Stimulated activated effector memory CD8-positive, alpha-beta T cell treated with anti-CD3 and anti-CD28 coated beads, Interleukin-12 subunit alpha, Interleukin-12 subunit beta, amount 100 ng/mL, for 72 hours (primary cell): ENCODE measurements at regions not wholly inside any gene's neighbourhood (a gene's known extent, or its start where the extent isn't known, plus 50 kb on each side); places are given as distances from the start of the nearest gene placed in this dataset.

Experiments
- ATAC-seq: fragments of 150-1000 bp; cut with Tn5 transposase; 2 replicates; pipeline ENCODE4 v1.10.0; 2021
- DNase-seq, 2 donors: peaks; one replicate each; pipeline ENCODE4 v3.0.0; 2021 to 2022; ENCODE audit warnings: low spot score in 2 of 2
- H3K27ac Mint-ChIP-seq: one replicate; pipeline ENCODE4 v1.8.0; 2022; ENCODE audit warnings: mild to moderate bottlenecking, mixed read lengths
- H3K36me3 Mint-ChIP-seq: one replicate; pipeline ENCODE4 v1.8.0; 2022; ENCODE audit warnings: mild to moderate bottlenecking, mixed read lengths
- H3K4me1 Mint-ChIP-seq: one replicate; pipeline ENCODE4 v1.8.0; 2022; ENCODE audit warnings: mixed read lengths
- H3K4me3 Mint-ChIP-seq: one replicate; pipeline ENCODE4 v1.8.0; 2022; ENCODE audit warnings: mild to moderate bottlenecking, mixed read lengths
- H3K9me3 Mint-ChIP-seq: one replicate; pipeline ENCODE4 v1.8.0; 2022; ENCODE audit warnings: mixed read lengths

DNA sequence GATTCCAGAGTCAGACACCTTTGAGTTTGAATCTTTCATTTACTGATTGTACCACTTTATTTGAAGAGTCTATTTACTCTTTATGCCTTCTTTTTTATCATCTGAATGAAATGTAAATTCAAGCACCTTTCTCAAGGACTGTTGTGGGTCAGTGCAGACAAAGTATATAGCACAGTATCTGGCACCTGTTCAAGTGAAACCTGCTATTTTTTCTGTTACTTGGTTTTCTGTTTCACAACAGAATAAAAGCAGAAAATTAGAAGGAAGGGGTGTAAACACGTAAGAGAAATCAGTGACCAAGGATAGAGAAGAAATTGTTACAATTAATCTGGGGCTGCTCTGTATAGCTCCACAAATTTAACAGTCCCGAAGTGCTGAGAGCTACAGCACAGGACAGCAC is 357.4 kb downstream of the RSL24D1 start:
- H3K36me3 Mint-ChIP-seq = no peaks in the 10 kb centered on the region
- no peaks in the 10 kb centered on the region for H3K4me1 Mint-ChIP-seq
- DNase-seq = no peak
- no peak overlapping the region for H3K4me3 Mint-ChIP-seq
- H3K9me3 Mint-ChIP-seq = peaks cover 4% of the 10 kb centered on the region
- H3K27ac Mint-ChIP-seq = no peak overlapping the region
- no peak for ATAC-seq

- Mint-ChIP-seq H3K4me1 (no peaks in the 10 kb centered on the region), H3K36me3 (no peaks in the 10 kb centered on the region)
Observed at GRCh38 chr15:54836052-54836795, 360.5 kb downstream of the RSL24D1 start.

GRCh38 chr15:54829821-54830220 is 366.9 kb downstream of the RSL24D1 start:
- no peaks in the 10 kb centered on the region for H3K36me3 Mint-ChIP-seq

More at GRCh38 chr15:54836052-54836795, 360.5 kb downstream of the RSL24D1 start:
- DNase-seq = no peak
- no peak overlapping the region for H3K27ac Mint-ChIP-seq
- peaks cover 4% of the 10 kb centered on the region for H3K9me3 Mint-ChIP-seq
- peak; percentile 40 for ATAC-seq
- no peak overlapping the region for H3K4me3 Mint-ChIP-seq

DNA sequence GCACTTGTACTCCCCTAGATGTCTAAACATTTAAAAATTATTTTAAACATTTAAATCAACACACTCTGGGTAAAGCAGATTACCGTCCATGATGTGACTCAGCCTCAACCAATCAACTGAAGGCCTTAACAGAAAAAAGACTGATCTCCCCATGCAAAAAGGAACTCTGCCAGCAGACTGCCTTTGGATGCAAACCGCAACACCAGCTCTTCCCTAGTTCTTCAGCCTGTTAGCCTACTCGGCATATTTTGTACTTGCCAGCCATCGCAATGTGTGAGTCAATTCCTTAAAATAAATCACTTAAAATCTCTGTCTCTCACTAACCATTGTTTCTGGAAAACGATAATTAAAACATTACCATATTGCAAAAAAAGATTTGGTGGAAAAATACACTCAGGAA is 375.9 kb downstream of the RSL24D1 start:
- H3K4me1 Mint-ChIP-seq = no peaks in the 10 kb centered on the region

More at GRCh38 chr15:54829821-54830220, 366.9 kb downstream of the RSL24D1 start:
- Mint-ChIP-seq H3K4me3 (no peak overlapping the region), H3K4me1 (no peaks in the 10 kb centered on the region), H3K27ac (no peak overlapping the region), H3K9me3 (no peaks in the 10 kb centered on the region)
- ATAC-seq = no peak
- DNase-seq = no peak

GRCh38 chr15:54820098-54820497 is 376.6 kb downstream of the RSL24D1 start:
- DNase-seq = no peak
- no peak overlapping the region for H3K4me3 Mint-ChIP-seq
- H3K27ac Mint-ChIP-seq = no peak overlapping the region
- H3K9me3 Mint-ChIP-seq = peaks cover 11% of the 10 kb centered on the region
- H3K4me1 Mint-ChIP-seq = no peaks in the 10 kb centered on the region
- ATAC-seq = no peak
- no peaks in the 10 kb centered on the region for H3K36me3 Mint-ChIP-seq

More for the DNA sequence above, 375.9 kb downstream of the RSL24D1 start:
- H3K4me3 Mint-ChIP-seq = no peak overlapping the region
- ATAC-seq = no peak
- DNase-seq = no peak
- no peaks in the 10 kb centered on the region for H3K36me3 Mint-ChIP-seq
- no peak overlapping the region for H3K27ac Mint-ChIP-seq
- H3K9me3 Mint-ChIP-seq = peaks cover 8% of the 10 kb centered on the region

DNA sequence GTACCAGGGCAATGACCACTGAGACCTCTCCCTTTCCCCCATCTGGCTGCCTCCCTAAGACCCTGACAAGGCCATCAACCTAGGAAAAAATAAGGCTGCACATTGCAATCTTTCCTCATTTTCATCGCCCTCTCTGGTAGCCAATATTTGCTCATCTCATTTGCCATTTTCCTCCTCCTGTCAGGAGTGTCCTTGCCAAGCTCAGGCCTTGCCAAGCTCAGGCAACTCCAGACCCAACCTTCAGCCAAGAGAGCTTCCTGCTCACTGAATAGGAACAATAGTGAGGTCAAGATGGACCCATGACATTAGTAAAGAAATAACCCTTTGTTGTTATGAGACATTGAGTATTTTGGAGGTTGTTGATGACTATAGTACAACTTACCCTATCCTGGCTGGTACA is 380.3 kb downstream of the RSL24D1 start:
- H3K9me3 Mint-ChIP-seq = peaks cover 16% of the 10 kb centered on the region
- H3K4me1 Mint-ChIP-seq = no peaks in the 10 kb centered on the region

GRCh38 chr15:54815556-54815955 is 381.2 kb downstream of the RSL24D1 start:
- Mint-ChIP-seq H3K36me3 (no peaks in the 10 kb centered on the region), H3K4me1 (no peaks in the 10 kb centered on the region), H3K4me3 (no peak overlapping the region), H3K27ac (no peak overlapping the region), H3K9me3 (peaks cover 16% of the 10 kb centered on the region)
- no peak for DNase-seq
- ATAC-seq = no peak

More for the DNA sequence above, 380.3 kb downstream of the RSL24D1 start:
- DNase-seq = no peak
- Mint-ChIP-seq H3K4me3 (no peak overlapping the region), H3K27ac (no peak overlapping the region), H3K36me3 (no peaks in the 10 kb centered on the region)
- no peak for ATAC-seq

- Mint-ChIP-seq H3K4me1 (no peaks in the 10 kb centered on the region), H3K9me3 (peaks cover 13% of the 10 kb centered on the region), H3K27ac (no peak overlapping the region), H3K4me3 (no peak overlapping the region), H3K36me3 (no peaks in the 10 kb centered on the region)
- ATAC-seq = no peak
- DNase-seq = no peak
Observed at GRCh38 chr15:54812383-54812782, 384.4 kb downstream of the RSL24D1 start.

DNA sequence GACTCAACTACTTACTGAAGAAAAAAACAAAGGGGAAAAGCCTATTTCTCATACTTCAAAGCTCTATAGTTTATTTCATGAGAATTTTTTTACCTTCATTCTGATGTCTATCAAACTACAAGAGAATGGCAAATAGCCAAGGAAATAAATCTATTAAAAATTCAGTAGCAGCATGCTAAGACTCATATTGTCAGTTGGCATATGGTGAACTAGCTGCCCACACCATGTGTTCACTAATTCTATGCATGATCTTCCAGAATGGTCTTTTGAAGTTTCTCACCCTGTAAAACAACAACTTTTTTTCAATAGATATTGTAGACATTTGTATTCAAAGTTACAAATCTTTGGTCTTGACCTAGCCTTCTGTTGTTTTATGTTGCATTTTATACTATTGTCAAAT is 386.2 kb downstream of the RSL24D1 start:
- no peak overlapping the region for H3K27ac Mint-ChIP-seq
- no peak for ATAC-seq
- peaks cover 10% of the 10 kb centered on the region for H3K9me3 Mint-ChIP-seq
- no peaks in the 10 kb centered on the region for H3K36me3 Mint-ChIP-seq
- no peak overlapping the region for H3K4me3 Mint-ChIP-seq
- DNase-seq = no peak
- no peaks in the 10 kb centered on the region for H3K4me1 Mint-ChIP-seq

DNA sequence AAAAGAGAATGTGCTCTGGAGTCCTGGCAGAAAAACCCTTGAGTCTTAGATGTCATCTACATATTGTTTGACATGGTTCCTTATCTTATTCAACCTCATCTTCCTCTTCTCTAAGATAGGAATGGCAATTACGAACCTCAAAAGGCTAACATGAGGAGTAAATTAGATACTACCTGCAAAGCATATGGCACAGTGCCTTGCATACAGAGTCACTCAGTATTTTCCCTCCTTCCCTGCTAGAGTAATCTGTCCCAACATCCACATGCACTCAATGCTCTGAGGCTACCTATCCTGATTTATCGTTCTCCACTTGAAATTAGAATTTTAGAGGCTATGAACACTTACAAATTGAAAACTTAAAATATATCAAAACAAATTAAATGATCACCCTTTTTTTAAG is 386.7 kb downstream of the RSL24D1 start:
- H3K27ac Mint-ChIP-seq = no peak overlapping the region
- H3K4me1 Mint-ChIP-seq = no peaks in the 10 kb centered on the region
- H3K4me3 Mint-ChIP-seq = no peak overlapping the region
- H3K36me3 Mint-ChIP-seq = no peaks in the 10 kb centered on the region
- DNase-seq (no peak), ATAC-seq (no peak)
- H3K9me3 Mint-ChIP-seq = peaks cover 10% of the 10 kb centered on the region

GRCh38 chr15:54808321-54808720 is 388.4 kb downstream of the RSL24D1 start:
- H3K4me3 Mint-ChIP-seq = no peak overlapping the region
- H3K4me1 Mint-ChIP-seq = no peaks in the 10 kb centered on the region
- no peaks in the 10 kb centered on the region for H3K36me3 Mint-ChIP-seq
- peaks cover 4% of the 10 kb centered on the region for H3K9me3 Mint-ChIP-seq
- ATAC-seq = no peak
- DNase-seq = no peak
- no peak overlapping the region for H3K27ac Mint-ChIP-seq

DNA sequence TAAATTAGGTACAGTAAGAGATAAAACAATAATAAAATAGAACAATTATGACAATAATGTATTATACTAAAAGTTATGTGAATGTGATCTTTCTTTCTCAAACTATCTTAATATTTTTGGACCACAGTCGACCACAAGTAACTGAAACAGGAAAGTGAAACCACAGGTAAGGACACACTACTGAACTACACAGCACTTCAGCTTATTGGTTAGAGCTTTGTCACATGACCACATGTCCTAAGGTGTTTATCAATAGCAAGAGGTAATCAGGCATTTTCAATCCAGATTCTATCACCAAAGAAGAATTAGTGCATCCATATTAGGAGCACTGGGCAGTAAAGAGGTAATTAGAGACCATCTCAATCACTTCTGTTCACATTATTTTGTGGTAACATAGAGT is 392.8 kb downstream of the RSL24D1 start:
- ATAC-seq (no peak), DNase-seq (no peak)
- Mint-ChIP-seq H3K4me3 (no peak overlapping the region), H3K9me3 (no peaks in the 10 kb centered on the region), H3K36me3 (no peaks in the 10 kb centered on the region), H3K4me1 (no peaks in the 10 kb centered on the region), H3K27ac (no peak overlapping the region)

GRCh38 chr15:54803134-54803808 is 393.5 kb downstream of the RSL24D1 start:
- peak; percentile 66 for ATAC-seq
- H3K9me3 Mint-ChIP-seq = no peaks in the 10 kb centered on the region
- no peaks in the 10 kb centered on the region for H3K36me3 Mint-ChIP-seq
- no peak overlapping the region for H3K4me3 Mint-ChIP-seq
- DNase-seq = no peak
- H3K4me1 Mint-ChIP-seq = no peaks in the 10 kb centered on the region
- H3K27ac Mint-ChIP-seq = no peak overlapping the region

DNA sequence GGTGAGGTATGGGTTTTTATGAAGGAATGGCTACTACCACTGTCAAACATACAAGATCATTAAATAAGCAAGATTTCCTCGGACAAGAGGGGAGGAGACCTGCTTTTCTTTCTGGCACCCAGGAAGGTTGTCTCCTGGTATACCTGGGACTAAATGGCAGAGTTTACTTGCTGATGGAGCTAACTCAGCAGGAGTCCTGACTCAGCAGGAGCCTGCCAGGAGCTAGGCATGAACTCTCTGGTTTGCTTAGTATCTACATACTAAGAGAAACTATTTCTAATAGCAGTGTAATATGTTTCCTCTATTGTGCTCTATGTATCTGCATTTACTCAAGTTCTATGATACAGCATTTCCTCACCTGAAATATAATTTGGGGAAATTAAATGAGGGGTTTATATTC is 404.2 kb downstream of the RSL24D1 start:
- ATAC-seq (no peak), DNase-seq (no peak)
- H3K36me3 Mint-ChIP-seq = no peaks in the 10 kb centered on the region
- H3K27ac Mint-ChIP-seq = no peak overlapping the region
- no peaks in the 10 kb centered on the region for H3K4me1 Mint-ChIP-seq
- H3K9me3 Mint-ChIP-seq = no peaks in the 10 kb centered on the region
- no peak overlapping the region for H3K4me3 Mint-ChIP-seq

DNA sequence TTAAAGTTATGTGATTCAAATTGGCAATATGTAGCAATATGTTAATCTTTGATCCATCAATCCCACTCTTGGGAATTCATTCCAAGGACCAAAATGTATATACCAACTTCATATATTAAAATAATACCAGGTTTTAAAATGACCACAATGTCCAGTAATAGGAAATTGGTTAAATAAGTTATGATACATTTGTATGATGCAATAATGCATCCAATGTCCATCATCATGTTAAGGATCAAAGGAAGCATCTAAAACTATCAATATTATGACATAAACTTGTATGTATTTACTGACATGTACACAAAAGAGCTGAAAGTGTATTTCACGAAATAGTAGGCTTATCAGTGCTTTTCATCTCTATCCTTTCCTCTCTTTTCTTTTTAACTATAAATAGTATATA is 406.0 kb downstream of the RSL24D1 start:
- DNase-seq (no peak), ATAC-seq (no peak)
- H3K4me1 Mint-ChIP-seq = no peaks in the 10 kb centered on the region
- no peaks in the 10 kb centered on the region for H3K9me3 Mint-ChIP-seq
- H3K4me3 Mint-ChIP-seq = no peak overlapping the region
- no peak overlapping the region for H3K27ac Mint-ChIP-seq
- H3K36me3 Mint-ChIP-seq = no peaks in the 10 kb centered on the region

DNA sequence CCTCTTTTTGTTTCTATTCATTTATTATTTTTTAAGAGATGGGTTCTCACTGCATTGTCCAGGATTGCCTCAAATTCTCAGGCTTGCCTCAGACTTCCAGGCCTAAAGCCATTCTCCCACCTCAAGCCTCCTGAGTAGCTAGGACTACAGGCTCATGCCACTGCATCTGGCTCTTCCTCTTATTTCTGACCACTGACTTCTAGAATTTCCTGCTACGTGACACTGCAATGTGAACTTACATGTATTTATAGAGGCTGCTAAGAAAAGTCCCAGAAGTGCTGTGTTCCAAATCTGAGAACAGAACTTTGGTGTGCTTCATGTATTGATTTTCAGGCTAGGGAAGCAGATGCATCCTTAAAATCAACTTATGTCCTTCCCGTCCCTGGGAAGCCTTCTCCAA is 407.4 kb downstream of the RSL24D1 start:
- Mint-ChIP-seq H3K27ac (no peak overlapping the region), H3K4me1 (no peaks in the 10 kb centered on the region), H3K36me3 (no peaks in the 10 kb centered on the region), H3K9me3 (peaks cover 3% of the 10 kb centered on the region), H3K4me3 (no peak overlapping the region)
- DNase-seq = no peak
- no peak for ATAC-seq
